IMR-90 (cell line): ENCODE measurements at regions not wholly inside any gene's neighbourhood (a gene's known extent, or its start where the extent isn't known, plus 50 kb on each side); places are given as distances from the start of the nearest gene placed in this dataset.

Experiments
- ATAC-seq: fragments of 200-7000 bp; cut with Tn5 transposase; 2 replicates; pipeline ENCODE4 v1.9.1; 2020; ENCODE audit warnings: low read depth, mild to moderate bottlenecking, moderate library complexity
- BruUV-seq: library from RNA; stranded (reverse); fragments of 400-500 nt; replicated peaks from 2 replicates; lab custom pipeline; 2021; lab: Mats Ljungman, UMichigan
- CTCF ChIA-PET: fragments of 300-600 bp; formaldehyde crosslinking; extraction: SDS; loops from one replicate; lab custom pipeline; 2021; ENCODE audit warnings: antibody characterized with exemption; lab: Yijun Ruan, JAX
- POLR2A ChIA-PET: fragments of 300-600 bp; sonication (Branson Sonifier 250); formaldehyde crosslinking; loops from one replicate; lab custom pipeline; 2022; ENCODE audit warnings: antibody characterized with exemption; ENCODE audit not compliant: unreplicated experiment; lab: Charles Lee
- DNase-seq: peaks from one replicate; pipeline ENCODE4 v3.0.0; 2013
- H2AFZ ChIP-seq: replicated peaks from 2 replicates; pipeline ENCODE3; 2013; ENCODE audit warnings: low read length, mild to moderate bottlenecking; ENCODE audit not compliant: poor library complexity
- H2AK5ac ChIP-seq: 2 replicates; pipeline ENCODE4 v1.6.1; 2013; ENCODE audit warnings: low read depth, low read length, inconsistent platforms
- H2AK9ac ChIP-seq: replicated peaks from 2 replicates; pipeline ENCODE3; 2013; ENCODE audit warnings: mild to moderate bottlenecking, low read depth, low read length, moderate library complexity; ENCODE audit not compliant: poor library complexity
- H2BK120ac ChIP-seq: 2 replicates; pipeline ENCODE4 v1.6.1; 2013; ENCODE audit warnings: low read depth, low read length, inconsistent platforms
- H2BK15ac ChIP-seq: 3 replicates; pipeline ENCODE4 v1.6.1; 2013; ENCODE audit warnings: low read depth, low read length, inconsistent platforms
- H2BK20ac ChIP-seq: 2 replicates; pipeline ENCODE4 v1.6.1; 2013; ENCODE audit warnings: low read depth, mild to moderate bottlenecking, inconsistent platforms, low read length, moderate library complexity
- H2BK5ac ChIP-seq: 2 replicates; pipeline ENCODE4 v1.6.1; 2013; ENCODE audit warnings: mild to moderate bottlenecking, low read depth, low read length, inconsistent platforms; ENCODE audit not compliant: poor library complexity, severe bottlenecking
- H3K14ac ChIP-seq: replicated peaks from 2 replicates; pipeline ENCODE4 v1.6.1; 2013; ENCODE audit warnings: low read depth, low read length, inconsistent platforms
- H3K18ac ChIP-seq: 2 replicates; pipeline ENCODE4 v1.6.1; 2013; ENCODE audit warnings: low read depth, low read length, control low read depth
- H3K23ac ChIP-seq: 2 replicates; pipeline ENCODE4 v1.6.1; 2013; ENCODE audit warnings: low read depth, low read length, inconsistent platforms
- H3K27ac ChIP-seq: 2 replicates; pipeline ENCODE4 v1.5.1; 2013; ENCODE audit warnings: mild to moderate bottlenecking, control low read depth, low read length; ENCODE audit not compliant: insufficient read depth
- H3K27me3 ChIP-seq: 2 replicates; pipeline ENCODE4 v1.6.1; 2013; ENCODE audit warnings: low read length; ENCODE audit not compliant: control insufficient read depth, insufficient read depth
- H3K36me3 ChIP-seq: 2 replicates; pipeline ENCODE4 v1.6.1; 2013; ENCODE audit warnings: low read length, mixed read lengths; ENCODE audit not compliant: control insufficient read depth, insufficient read depth
- H3K4ac ChIP-seq: 2 replicates; pipeline ENCODE4 v1.6.1; 2013; ENCODE audit warnings: low read depth, low read length, inconsistent platforms
- H3K4me1 ChIP-seq: 2 replicates; pipeline ENCODE4 v1.6.1; 2013; ENCODE audit warnings: low read length, mixed read lengths; ENCODE audit not compliant: control insufficient read depth, insufficient read depth
- H3K4me2 ChIP-seq: 2 replicates; pipeline ENCODE4 v1.6.1; 2013; ENCODE audit warnings: low read depth, mild to moderate bottlenecking, control low read depth, low read length, moderate library complexity
- H3K4me3 ChIP-seq: 2 replicates; pipeline ENCODE4 v1.5.1; 2013; ENCODE audit warnings: low read depth, mild to moderate bottlenecking, control low read depth, low read length, moderate library complexity; ENCODE audit not compliant: insufficient read depth
- H3K56ac ChIP-seq: 2 replicates; pipeline ENCODE4 v1.6.1; 2013; ENCODE audit warnings: low read length, inconsistent platforms; ENCODE audit not compliant: insufficient read depth; ENCODE audit errors: extremely low read depth
- H3K79me1 ChIP-seq, 2 experiments: 2 replicates each; pipeline ENCODE4 v1.6.1; 2013; ENCODE audit warnings: low read length in 2 of 2, inconsistent platforms in 1 of 2, low read depth in 1 of 2
- H3K9ac ChIP-seq: 2 replicates; pipeline ENCODE4 v1.6.1; 2013; ENCODE audit warnings: low read depth, low read length, control low read depth
- H3K9me1 ChIP-seq: 2 replicates; pipeline ENCODE4 v1.6.1; 2013; ENCODE audit warnings: low read length, inconsistent platforms; ENCODE audit not compliant: insufficient read depth
- H3K9me3 ChIP-seq: 2 replicates; pipeline ENCODE4 v1.6.1; 2013; ENCODE audit warnings: low read length; ENCODE audit not compliant: control insufficient read depth, insufficient read depth
- H4K20me1 ChIP-seq: 2 replicates; pipeline ENCODE4 v1.6.1; 2013; ENCODE audit warnings: low read length, inconsistent platforms; ENCODE audit not compliant: insufficient read depth
- H4K5ac ChIP-seq: 2 replicates; pipeline ENCODE4 v1.6.1; 2013; ENCODE audit warnings: mild to moderate bottlenecking, low read depth, low read length, control low read depth
- H4K8ac ChIP-seq, 2 experiments: 2 replicates each; pipeline ENCODE4 v1.6.1; 2013; ENCODE audit warnings: low read depth in 2 of 2, low read length in 2 of 2, control low read depth in 1 of 2, inconsistent platforms in 1 of 2
- H4K91ac ChIP-seq: 2 replicates; pipeline ENCODE4 v1.6.1; 2013; ENCODE audit warnings: low read depth, low read length, inconsistent platforms; ENCODE audit not compliant: insufficient read depth
- CEBPB ChIP-seq: IDR thresholded peaks from 2 replicates; pipeline ENCODE4 v1.6.1; 2012; ENCODE audit warnings: low read depth, low read length, improper control_type of control experiment
- MAZ ChIP-seq: IDR thresholded peaks from 2 replicates; pipeline ENCODE4 v1.6.1; 2012; ENCODE audit warnings: low read depth, mild to moderate bottlenecking, low read length, improper control_type of control experiment, moderate library complexity, borderline replicate concordance
- RCOR1 ChIP-seq: IDR thresholded peaks from 2 replicates; pipeline ENCODE4 v1.6.1; 2012; ENCODE audit warnings: mild to moderate bottlenecking, low read length, improper control_type of control experiment; ENCODE audit not compliant: insufficient replicate concordance
- WGBS, 2 experiments: methylation state at CpG; one replicate each; pipeline versions ENCODE4 v1.1.5 to v1.1.7; 2013; ENCODE audit warnings: missing lambda C conversion rate in 2 of 2; ENCODE audit not compliant: insufficient read length in 1 of 2; ENCODE audit errors: extremely low coverage in 2 of 2; 5-methylcytosine and 5-hydroxymethylcytosine counted together
- dilution Hi-C: fragments of 300-500 bp; cut with HindIII; formaldehyde crosslinking; loops from one replicate; pipeline ENCODE4 v1.14.3; 2018; ENCODE audit warnings: low sequenced_read_pairs; ENCODE audit not compliant: unreplicated experiment
- in situ Hi-C: fragments of 300-500 bp; cut with MboI; formaldehyde crosslinking; loops from 3 replicates; pipeline ENCODE4 v1.14.3; 2019; ENCODE audit warnings: low sequenced_read_pairs, inconsistent platforms, mixed read lengths
- intact Hi-C: fragments of 100-400 bp; cut with micrococcal nuclease; formaldehyde crosslinking; loops from 2 replicates; pipeline ENCODE4 v1.10.0; 2022
- TF ChIP-seq, protein P1 (sequence below): fragments of 150-350 bp; IDR thresholded peaks from 2 replicates; pipeline ENCODE4 v1.6.1; 2016; ENCODE audit warnings: low read depth, mild to moderate bottlenecking, low read length, moderate library complexity, borderline replicate concordance

DNA sequence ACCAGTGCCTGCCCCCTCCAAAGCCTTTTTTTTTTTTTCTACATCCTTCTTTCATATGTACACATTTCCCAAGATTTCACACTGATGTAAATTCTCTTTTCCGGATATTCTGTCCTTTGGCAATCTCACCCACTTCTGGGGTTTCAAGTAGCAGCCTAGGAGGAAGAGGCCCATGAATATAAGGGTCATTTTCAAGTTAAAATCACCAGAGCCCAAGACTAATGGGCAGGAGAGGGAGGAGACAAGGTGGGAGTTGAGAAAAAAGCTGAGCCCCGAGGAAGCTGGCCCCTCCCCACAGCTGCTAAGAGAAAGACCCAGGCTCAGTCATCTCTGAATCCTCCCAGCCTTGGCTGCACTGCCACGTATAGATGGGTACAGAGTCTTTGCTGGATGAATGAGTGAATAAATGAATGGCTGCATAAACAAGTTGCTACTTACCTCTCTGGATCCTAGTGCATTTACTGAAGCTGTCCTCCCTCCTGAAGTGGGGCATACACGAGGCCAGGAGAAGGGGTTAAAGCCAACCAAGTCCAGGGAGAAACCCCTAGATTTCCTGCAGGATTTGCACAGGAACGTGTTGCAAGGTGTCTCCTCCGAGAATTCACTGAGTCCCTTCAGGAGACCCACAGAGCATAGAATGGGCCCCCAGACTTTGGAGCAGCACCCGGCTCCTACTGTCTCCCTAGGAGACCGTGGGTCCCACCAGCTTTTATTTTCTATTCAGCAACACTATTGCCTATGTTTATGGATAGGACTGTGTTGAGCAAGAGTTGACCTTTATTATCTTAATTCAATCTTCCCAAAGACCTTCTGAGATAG, 100.8 kb upstream of the LIPC start (continued):
- no peak for TF ChIP-seq MAZ

DNA sequence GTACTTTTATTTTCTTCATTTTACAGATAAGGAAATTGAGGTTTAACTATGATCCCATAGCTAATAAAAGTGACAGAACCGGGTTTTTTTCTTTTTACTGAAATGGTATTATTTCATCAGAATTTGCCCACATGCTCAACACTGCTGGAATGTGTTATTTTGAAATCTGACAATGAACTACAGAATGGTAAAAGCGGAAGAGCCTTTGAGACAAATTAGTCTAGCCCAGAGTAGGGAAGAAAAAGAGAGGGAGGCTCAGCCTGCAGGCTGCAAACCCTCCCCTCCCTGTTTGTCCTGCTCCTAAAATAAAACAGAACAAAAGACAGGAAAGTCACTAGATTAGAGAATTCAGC, 100.3 kb upstream of the LIPC start:
- Histone ChIP-seq H4K20me1 (no peaks in the 10 kb centered on the region), H2BK120ac (peak overlapping the region; percentile 96), H3K23ac (peak overlapping the region; percentile 88), H3K4me3 (no peak overlapping the region), H2AK9ac (no peak overlapping the region), H3K27ac (peak overlapping the region; percentile 93), H3K18ac (peak overlapping the region; percentile 63), H2BK20ac (peak overlapping the region; percentile 98), H3K79me1 (peaks cover 0 to 10% of the 10 kb centered on the region in 2 experiments; a peak in 3 of 4 replicates), H3K9me3 (peaks cover 4% of the 10 kb centered on the region; the same call in 1 of the 2 replicates), H3K14ac (peak overlapping the region; percentile 88), H4K91ac (peak overlapping the region; percentile 98), H3K36me3 (no peaks in the 10 kb centered on the region), H2BK5ac (peak overlapping the region; percentile 92), H2BK15ac (peak overlapping the region; percentile 63; the same call in 2 of the 3 replicates), H2AK5ac (peak overlapping the region; percentile 5; the same call in 1 of the 2 replicates), H4K5ac (peak overlapping the region; percentile 29), H3K4ac (peak overlapping the region; percentile 98), H4K8ac (peak overlapping the region; percentile 95 to 98), H3K9ac (peak overlapping the region; percentile 21; the same call in 1 of the 2 replicates), H3K9me1 (peaks cover 16% of the 10 kb centered on the region), H3K27me3 (no peaks in the 10 kb centered on the region), H3K4me2 (peak overlapping the region; percentile 46), H2AFZ (no peak overlapping the region), H3K4me1 (peaks cover 25% of the 10 kb centered on the region), H3K56ac (peak overlapping the region; percentile 85)
- ATAC-seq (peak; percentile 11), DNase-seq (no peak)
- BruUV-seq: TSS peak; percentile 58
- TF ChIP-seq, protein P1, sequence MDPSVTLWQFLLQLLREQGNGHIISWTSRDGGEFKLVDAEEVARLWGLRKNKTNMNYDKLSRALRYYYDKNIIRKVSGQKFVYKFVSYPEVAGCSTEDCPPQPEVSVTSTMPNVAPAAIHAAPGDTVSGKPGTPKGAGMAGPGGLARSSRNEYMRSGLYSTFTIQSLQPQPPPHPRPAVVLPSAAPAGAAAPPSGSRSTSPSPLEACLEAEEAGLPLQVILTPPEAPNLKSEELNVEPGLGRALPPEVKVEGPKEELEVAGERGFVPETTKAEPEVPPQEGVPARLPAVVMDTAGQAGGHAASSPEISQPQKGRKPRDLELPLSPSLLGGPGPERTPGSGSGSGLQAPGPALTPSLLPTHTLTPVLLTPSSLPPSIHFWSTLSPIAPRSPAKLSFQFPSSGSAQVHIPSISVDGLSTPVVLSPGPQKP: no peak
- TF ChIP-seq CEBPB (peak; percentile 39), RCOR1 (no peak)
- intact Hi-C loops: loop anchor here (5.0 kb wide), 3 partner anchors 104 to 416 kb away; partner anchors contain the start of gene ADAM10
- in situ Hi-C loops: no loop called here
- ChIA-PET CTCF (interaction anchor here (1.5 kb wide), 1 partner anchor 17 kb away, joined by 4 read pairs; no protein-coding TSS in a partner anchor), POLR2A (interaction anchor here (0.6 kb wide), 1 partner anchor 291 kb away, joined by 3 read pairs; no protein-coding TSS in a partner anchor)
- dilution Hi-C loops: no loop called here
- no CpG with 5 or more reads among the region's 2 CpGs for WGBS, 2 experiments
